Smooth muscle cell (in vitro differentiated cells): ENCODE measurements at regions not wholly inside any gene's neighbourhood (a gene's known extent, or its start where the extent isn't known, plus 50 kb on each side); places are given as distances from the start of the nearest gene placed in this dataset.

Source experiments
- DNase-seq: peaks from one replicate; lab custom pipeline; 2025; ENCODE audit not compliant: unreplicated experiment; lab: John Stamatoyannopoulos, UW
- H2AFZ ChIP-seq: fragments of 200-600 bp; sonication (generic); 2 replicates; pipeline ENCODE4 v1.6.0; 2016; ENCODE audit warnings: antibody characterized with exemption, low read depth, mild to moderate bottlenecking
- H3F3A ChIP-seq: fragments of 200-600 bp; sonication (generic); 2 replicates; pipeline ENCODE4 v1.6.0; 2017; ENCODE audit warnings: antibody characterized with exemption, low read depth
- H3K27ac ChIP-seq: fragments of 200-600 bp; sonication (generic); 2 replicates; pipeline ENCODE4 v1.5.1; 2016; ENCODE audit warnings: low read depth, mild to moderate bottlenecking
- H3K27me3 ChIP-seq: fragments of 200-600 bp; sonication (generic); 2 replicates; pipeline ENCODE4 v1.6.1; 2016; ENCODE audit warnings: low read depth, mild to moderate bottlenecking
- H3K36me3 ChIP-seq: fragments of 200-600 bp; sonication (generic); 2 replicates; pipeline ENCODE4 v1.5.1; 2016; ENCODE audit warnings: low read depth
- H3K4me1 ChIP-seq: fragments of 200-600 bp; sonication (generic); 2 replicates; pipeline ENCODE4 v1.5.1; 2016; ENCODE audit warnings: low read depth
- H3K4me2 ChIP-seq: fragments of 200-600 bp; sonication (generic); 2 replicates; pipeline ENCODE4 v1.6.0; 2016; ENCODE audit warnings: mild to moderate bottlenecking
- H3K4me3 ChIP-seq: fragments of 200-600 bp; sonication (generic); 2 replicates; pipeline ENCODE4 v1.5.1; 2016; ENCODE audit warnings: mild to moderate bottlenecking
- H3K79me2 ChIP-seq: fragments of 200-600 bp; sonication (generic); 2 replicates; pipeline ENCODE4 v1.6.0; 2016; ENCODE audit warnings: low read depth, mild to moderate bottlenecking
- H3K9ac ChIP-seq: fragments of 200-600 bp; sonication (generic); 2 replicates; pipeline ENCODE4 v1.6.0; 2016; ENCODE audit warnings: low read depth
- H3K9me3 ChIP-seq: fragments of 200-600 bp; sonication (generic); replicated peaks from 2 replicates; pipeline ENCODE4 v1.5.1; 2016; ENCODE audit warnings: low read depth
- H4K20me1 ChIP-seq: fragments of 200-600 bp; sonication (generic); 2 replicates; pipeline ENCODE4 v1.6.0; 2016; ENCODE audit warnings: low read depth
- CTCF ChIP-seq: fragments of 200-600 bp; sonication (generic); IDR thresholded peaks from 2 replicates; pipeline ENCODE4 v1.5.1; 2017; ENCODE audit warnings: borderline replicate concordance, mild to moderate bottlenecking, antibody characterized with exemption; ENCODE audit not compliant: insufficient read depth, poor library complexity, severe bottlenecking
- WGBS: methylation state at CpG from one replicate; pipeline ENCODE4 v1.1.7; 2016; ENCODE audit warnings: low lambda C conversion rate; 5-methylcytosine and 5-hydroxymethylcytosine counted together

GRCh38 chr10:4733843-4734224 is 92.2 kb upstream of the AKR1E2 start:
- Histone ChIP-seq H3K9ac (no peak overlapping the region), H3K27ac (peak overlapping the region; percentile 64), H3K4me1 (no peaks in the 10 kb centered on the region), H2AFZ (no peak overlapping the region), H3K36me3 (no peaks in the 10 kb centered on the region), H3F3A (no peaks in the 10 kb centered on the region), H3K9me3 (no peaks in the 10 kb centered on the region), H3K79me2 (no peaks in the 10 kb centered on the region), H3K4me3 (no peak overlapping the region), H3K27me3 (no peaks in the 10 kb centered on the region), H3K4me2 (no peak overlapping the region), H4K20me1 (no peaks in the 10 kb centered on the region)
- no peak for TF ChIP-seq CTCF
- 86% methylated on average over 3 of the region's 3 CpGs for WGBS
- DNase-seq, result no peak

GRCh38 chr10:4733150-4733842 is 92.7 kb upstream of the AKR1E2 start:
- H3K27ac ChIP-seq, result peak overlapping the region; percentile 64
- H3K36me3 ChIP-seq, result no peaks in the 10 kb centered on the region
- H3K9ac ChIP-seq, result no peak overlapping the region
- no peaks in the 10 kb centered on the region for H3K27me3 ChIP-seq
- no peaks in the 10 kb centered on the region for H4K20me1 ChIP-seq
- H3F3A ChIP-seq, result no peaks in the 10 kb centered on the region
- TF ChIP-seq CTCF, result no peak
- H3K9me3 ChIP-seq, result no peaks in the 10 kb centered on the region
- WGBS, result 81% methylated on average over 7 of the region's 7 CpGs
- H3K79me2 ChIP-seq, result no peaks in the 10 kb centered on the region
- DNase-seq, result no peak
- H3K4me2 ChIP-seq, result no peak overlapping the region
- H3K4me3 ChIP-seq, result no peak overlapping the region
- no peak overlapping the region for H2AFZ ChIP-seq
- no peaks in the 10 kb centered on the region for H3K4me1 ChIP-seq

GRCh38 chr10:4730998-4731397 is 95.0 kb upstream of the AKR1E2 start:
- Histone ChIP-seq H3K4me2 (no peak overlapping the region), H3K27ac (no peak overlapping the region), H3K4me3 (no peak overlapping the region), H3F3A (peaks cover 4% of the 10 kb centered on the region), H3K36me3 (no peaks in the 10 kb centered on the region), H3K9ac (no peak overlapping the region), H3K4me1 (peaks cover 4% of the 10 kb centered on the region), H3K27me3 (no peaks in the 10 kb centered on the region), H3K9me3 (no peaks in the 10 kb centered on the region), H4K20me1 (no peaks in the 10 kb centered on the region), H3K79me2 (no peaks in the 10 kb centered on the region), H2AFZ (no peak overlapping the region)
- WGBS, result 95% methylated on average over 3 of the region's 3 CpGs
- no peak for TF ChIP-seq CTCF
- DNase-seq, result no peak

- Histone ChIP-seq H2AFZ (peak overlapping the region; percentile 46), H3F3A (peaks cover 4% of the 10 kb centered on the region), H3K27ac (peak overlapping the region; percentile 99), H3K79me2 (no peaks in the 10 kb centered on the region), H4K20me1 (no peaks in the 10 kb centered on the region), H3K9ac (peak overlapping the region; percentile 90), H3K4me2 (peak overlapping the region; percentile 77), H3K9me3 (no peaks in the 10 kb centered on the region), H3K4me3 (no peak overlapping the region), H3K4me1 (peaks cover 14% of the 10 kb centered on the region), H3K27me3 (no peaks in the 10 kb centered on the region), H3K36me3 (no peaks in the 10 kb centered on the region)
- WGBS, result 57% methylated on average over 4 of the region's 4 CpGs
- TF ChIP-seq CTCF, result no peak
- no peak for DNase-seq
Measured at GRCh38 chr10:4725917-4726606, 99.9 kb upstream of the AKR1E2 start.
